DOHH2 (cell line): ENCODE measurements at regions not wholly inside any gene's neighbourhood (a gene's known extent, or its start where the extent isn't known, plus 50 kb on each side); places are given as distances from the start of the nearest gene placed in this dataset.

Experiments used
- H3F3A ChIP-seq: fragments of 200-600 bp; sonication (generic), shearing (Covaris generic); 2 replicates; pipeline ENCODE4 v1.6.0; 2016; ENCODE audit warnings: antibody characterized with exemption, mild to moderate bottlenecking; ENCODE audit not compliant: control insufficient read depth, insufficient read depth
- H3K27ac ChIP-seq: fragments of 200-600 bp; sonication (generic); 2 replicates; pipeline ENCODE4 v1.5.1; 2014; ENCODE audit warnings: low read depth, mild to moderate bottlenecking, low read length, moderate library complexity
- H3K27me3 ChIP-seq: fragments of 200-600 bp; sonication (generic); 2 replicates; pipeline ENCODE4 v1.6.1; 2014; ENCODE audit warnings: mild to moderate bottlenecking, low read length, mixed read lengths; ENCODE audit not compliant: control insufficient read depth
- H3K36me3 ChIP-seq: fragments of 200-600 bp; sonication (generic); 2 replicates; pipeline ENCODE4 v1.6.1; 2014; ENCODE audit warnings: mild to moderate bottlenecking, low read length, moderate library complexity, mixed read lengths; ENCODE audit not compliant: control insufficient read depth
- H3K4me1 ChIP-seq: fragments of 200-600 bp; sonication (generic); 2 replicates; pipeline ENCODE4 v1.6.1; 2014; ENCODE audit warnings: mild to moderate bottlenecking, low read length, mixed read lengths; ENCODE audit not compliant: control insufficient read depth
- H3K4me2 ChIP-seq: fragments of 200-600 bp; sonication (generic); 2 replicates; pipeline ENCODE4 v1.6.0; 2014; ENCODE audit warnings: mild to moderate bottlenecking, low read length, moderate library complexity
- H3K4me3 ChIP-seq: fragments of 200-600 bp; sonication (generic); 2 replicates; pipeline ENCODE4 v1.5.1; 2014; ENCODE audit warnings: mild to moderate bottlenecking, low read length, mixed read lengths
- H3K79me2 ChIP-seq: fragments of 200-600 bp; sonication (generic); 2 replicates; pipeline ENCODE4 v1.6.1; 2014; ENCODE audit warnings: mild to moderate bottlenecking, low read length, mixed read lengths; ENCODE audit not compliant: control insufficient read depth
- H3K9me2 ChIP-seq: fragments of 200-600 bp; sonication (generic); replicated peaks from 2 replicates; pipeline ENCODE4 v1.6.1; 2014; ENCODE audit warnings: mild to moderate bottlenecking, low read length, mixed read lengths; ENCODE audit not compliant: control insufficient read depth
- H3K9me3 ChIP-seq: fragments of 200-600 bp; sonication (generic); 2 replicates; pipeline ENCODE4 v1.6.1; 2014; ENCODE audit warnings: antibody characterized with exemption, low read length, mixed read lengths; ENCODE audit not compliant: control insufficient read depth, insufficient read depth
- H4K20me1 ChIP-seq: fragments of 200-600 bp; sonication (generic); 2 replicates; pipeline ENCODE4 v1.6.0; 2014; ENCODE audit warnings: low read depth, mild to moderate bottlenecking, antibody characterized with exemption, low read length, moderate library complexity; ENCODE audit not compliant: control insufficient read depth, insufficient read depth
- EZH2phosphoT487 ChIP-seq: fragments of 200-600 bp; sonication (generic); IDR thresholded peaks from 2 replicates; pipeline ENCODE4 v1.6.1; 2017; ENCODE audit warnings: borderline replicate concordance, mild to moderate bottlenecking, antibody characterized with exemption, low read length, moderate library complexity, mixed read lengths
- TF ChIP-seq, protein P1 (sequence below): fragments of 200-600 bp; sonication (generic); IDR thresholded peaks from one replicate; pipeline ENCODE4 v1.5.1; 2014; ENCODE audit warnings: antibody characterized with exemption, mild to moderate bottlenecking, low read depth, low read length; ENCODE audit not compliant: poor library complexity, severe bottlenecking

DNA sequence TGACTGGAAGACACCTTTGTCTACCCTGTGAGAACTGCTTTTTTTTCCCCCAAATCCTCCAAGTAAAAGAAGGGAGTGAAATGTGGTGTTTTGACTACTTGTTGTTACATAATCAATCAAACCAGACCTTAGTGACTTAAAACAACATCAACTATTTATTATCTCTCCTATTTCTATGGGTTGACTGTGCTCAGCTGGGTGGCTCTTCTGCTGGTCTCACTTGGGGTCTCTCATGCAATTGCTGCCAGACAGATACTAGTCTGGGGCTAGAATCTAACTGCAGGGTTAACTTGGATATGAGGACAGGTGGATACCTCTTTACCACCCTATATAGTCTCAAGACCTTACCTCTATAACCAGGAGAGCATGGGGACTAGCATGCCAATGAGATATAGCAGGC, 141.3 kb downstream of the SALL1 start:
- Histone ChIP-seq H3K27ac (no peak overlapping the region), H3K4me3 (no peak overlapping the region), H3K79me2 (no peaks in the 10 kb centered on the region), H3F3A (no peaks in the 10 kb centered on the region), H3K9me2 (no peaks in the 10 kb centered on the region), H3K4me2 (no peak overlapping the region), H4K20me1 (no peaks in the 10 kb centered on the region), H3K9me3 (no peaks in the 10 kb centered on the region), H3K4me1 (no peaks in the 10 kb centered on the region), H3K36me3 (no peaks in the 10 kb centered on the region), H3K27me3 (no peaks in the 10 kb centered on the region)
- no peak for TF ChIP-seq EZH2phosphoT487
- TF ChIP-seq, protein P1, sequence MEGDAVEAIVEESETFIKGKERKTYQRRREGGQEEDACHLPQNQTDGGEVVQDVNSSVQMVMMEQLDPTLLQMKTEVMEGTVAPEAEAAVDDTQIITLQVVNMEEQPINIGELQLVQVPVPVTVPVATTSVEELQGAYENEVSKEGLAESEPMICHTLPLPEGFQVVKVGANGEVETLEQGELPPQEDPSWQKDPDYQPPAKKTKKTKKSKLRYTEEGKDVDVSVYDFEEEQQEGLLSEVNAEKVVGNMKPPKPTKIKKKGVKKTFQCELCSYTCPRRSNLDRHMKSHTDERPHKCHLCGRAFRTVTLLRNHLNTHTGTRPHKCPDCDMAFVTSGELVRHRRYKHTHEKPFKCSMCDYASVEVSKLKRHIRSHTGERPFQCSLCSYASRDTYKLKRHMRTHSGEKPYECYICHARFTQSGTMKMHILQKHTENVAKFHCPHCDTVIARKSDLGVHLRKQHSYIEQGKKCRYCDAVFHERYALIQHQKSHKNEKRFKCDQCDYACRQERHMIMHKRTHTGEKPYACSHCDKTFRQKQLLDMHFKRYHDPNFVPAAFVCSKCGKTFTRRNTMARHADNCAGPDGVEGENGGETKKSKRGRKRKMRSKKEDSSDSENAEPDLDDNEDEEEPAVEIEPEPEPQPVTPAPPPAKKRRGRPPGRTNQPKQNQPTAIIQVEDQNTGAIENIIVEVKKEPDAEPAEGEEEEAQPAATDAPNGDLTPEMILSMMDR: no peak

DNA sequence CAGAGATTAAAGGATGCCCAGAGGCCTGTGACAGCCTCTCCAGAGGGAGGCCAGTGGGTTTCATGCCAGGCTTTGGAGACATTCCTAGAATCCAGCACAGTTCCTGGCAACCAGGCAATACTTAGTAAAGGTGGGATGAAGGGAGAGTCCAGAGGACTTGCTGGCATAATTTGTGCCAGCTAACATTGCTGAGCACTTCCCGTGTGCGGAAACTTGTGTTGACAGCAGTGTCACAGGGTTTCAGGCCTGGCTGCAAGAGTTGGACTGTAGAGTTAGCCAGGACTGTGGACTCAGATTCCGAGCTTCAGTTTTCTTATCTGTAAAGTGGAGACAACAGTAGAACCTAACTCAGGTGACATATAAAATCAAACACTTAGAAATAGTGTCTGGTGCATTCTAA, 141.7 kb downstream of the SALL1 start:
- TF ChIP-seq EZH2phosphoT487: no peak
- TF ChIP-seq, protein P1: no peak
- Histone ChIP-seq H3K4me2 (no peak overlapping the region), H4K20me1 (no peaks in the 10 kb centered on the region)

DNA sequence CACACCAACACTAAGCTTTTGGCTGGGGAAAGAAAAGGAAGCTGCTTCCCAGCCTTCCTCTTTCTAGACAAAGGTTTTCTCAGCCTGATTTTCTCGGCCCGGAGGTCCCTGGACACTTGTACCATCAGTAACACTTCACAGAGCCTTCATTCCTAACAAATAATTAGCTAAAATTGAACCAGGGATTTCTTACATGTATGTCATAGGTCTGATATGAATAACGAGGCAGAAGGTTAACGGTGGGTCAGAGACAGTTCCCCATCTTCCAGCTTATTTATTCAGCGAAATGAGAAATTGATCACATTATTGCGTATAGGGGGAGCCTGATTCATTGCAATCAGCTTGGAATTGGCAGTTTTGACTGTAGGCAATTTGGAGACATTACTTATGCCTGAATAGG, 142.5 kb downstream of the SALL1 start:
- no peaks in the 10 kb centered on the region for H3K27me3 ChIP-seq

More for the DNA sequence above, 141.7 kb downstream of the SALL1 start:
- no peaks in the 10 kb centered on the region for H3K9me3 ChIP-seq
- no peaks in the 10 kb centered on the region for H3F3A ChIP-seq
- no peaks in the 10 kb centered on the region for H3K79me2 ChIP-seq
- H3K4me1 ChIP-seq: no peaks in the 10 kb centered on the region
- H3K36me3 ChIP-seq: no peaks in the 10 kb centered on the region
- no peaks in the 10 kb centered on the region for H3K9me2 ChIP-seq
- H3K27ac ChIP-seq: no peak overlapping the region
- H3K4me3 ChIP-seq: no peak overlapping the region
- no peaks in the 10 kb centered on the region for H3K27me3 ChIP-seq

More for the DNA sequence above, 142.5 kb downstream of the SALL1 start:
- Histone ChIP-seq H3K36me3 (no peaks in the 10 kb centered on the region), H3K4me2 (no peak overlapping the region), H3K4me1 (no peaks in the 10 kb centered on the region), H4K20me1 (no peaks in the 10 kb centered on the region), H3K27ac (no peak overlapping the region), H3K79me2 (no peaks in the 10 kb centered on the region), H3K4me3 (no peak overlapping the region), H3K9me2 (no peaks in the 10 kb centered on the region), H3F3A (no peaks in the 10 kb centered on the region), H3K9me3 (no peaks in the 10 kb centered on the region)
- no peak for TF ChIP-seq EZH2phosphoT487
- TF ChIP-seq, protein P1: no peak
